GM06990 (cell line): ENCODE measurements at regions not wholly inside any gene's neighbourhood (a gene's known extent, or its start where the extent isn't known, plus 50 kb on each side); places are given as distances from the start of the nearest gene placed in this dataset.
"Not testable (repeated sequence)": the region's sequence is repeated elsewhere in the genome, so short reads cannot be mapped to it uniquely, and the experiment has no call there.

Experiments
- DNase-seq: peaks from one replicate; pipeline ENCODE4 v3.0.0-alpha.2; 2011; ENCODE audit not compliant: insufficient read length; ENCODE audit errors: extremely low read depth
- H3K27me3 ChIP-seq: replicated peaks from 2 replicates; pipeline ENCODE4 v1.6.0; 2011; ENCODE audit warnings: low read length; ENCODE audit not compliant: control insufficient read depth, insufficient read depth
- H3K36me3 ChIP-seq: 2 replicates; pipeline ENCODE4 v1.5.1; 2011; ENCODE audit warnings: low read length; ENCODE audit not compliant: control insufficient read depth, insufficient read depth
- H3K4me3 ChIP-seq: replicated peaks from 2 replicates; pipeline ENCODE4 v1.5.1; 2011; ENCODE audit warnings: low read depth, mild to moderate bottlenecking, control low read depth, low read length
- TF ChIP-seq, protein P1 (sequence below): IDR thresholded peaks from 2 replicates; pipeline ENCODE4 v1.5.1; 2011; ENCODE audit warnings: low read length, control low read depth, mild to moderate bottlenecking, inconsistent platforms; ENCODE audit not compliant: insufficient read depth, poor library complexity, severe bottlenecking

GRCh38 chr7:149586646-149587645, 89.3 kb upstream of the ZNF746 start:
- no peak for DNase-seq

DNA sequence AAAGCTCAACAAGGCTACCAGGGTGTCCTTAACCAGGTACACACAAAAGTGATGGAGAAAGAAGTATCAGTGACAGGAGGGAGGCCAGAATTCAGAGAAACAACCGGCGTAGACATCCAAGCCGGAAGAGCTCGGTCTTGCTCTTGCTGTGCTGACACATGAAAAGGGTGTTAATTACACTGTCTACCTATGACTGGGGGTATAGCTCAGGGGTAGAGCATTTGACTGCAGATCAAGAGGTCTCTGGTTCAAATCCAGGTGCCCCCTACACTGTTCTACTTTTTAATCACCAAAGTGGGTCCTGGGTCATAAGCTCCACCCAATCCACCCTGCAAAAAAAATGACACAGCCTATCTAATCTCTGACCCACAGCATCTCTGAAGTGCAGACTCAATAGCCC, 86.9 kb upstream of the ZNF746 start:
- Histone ChIP-seq H3K4me3 (no peak overlapping the region), H3K36me3 (peaks cover 11% of the 10 kb centered on the region), H3K27me3 (no peaks in the 10 kb centered on the region)
- TF ChIP-seq, protein P1, sequence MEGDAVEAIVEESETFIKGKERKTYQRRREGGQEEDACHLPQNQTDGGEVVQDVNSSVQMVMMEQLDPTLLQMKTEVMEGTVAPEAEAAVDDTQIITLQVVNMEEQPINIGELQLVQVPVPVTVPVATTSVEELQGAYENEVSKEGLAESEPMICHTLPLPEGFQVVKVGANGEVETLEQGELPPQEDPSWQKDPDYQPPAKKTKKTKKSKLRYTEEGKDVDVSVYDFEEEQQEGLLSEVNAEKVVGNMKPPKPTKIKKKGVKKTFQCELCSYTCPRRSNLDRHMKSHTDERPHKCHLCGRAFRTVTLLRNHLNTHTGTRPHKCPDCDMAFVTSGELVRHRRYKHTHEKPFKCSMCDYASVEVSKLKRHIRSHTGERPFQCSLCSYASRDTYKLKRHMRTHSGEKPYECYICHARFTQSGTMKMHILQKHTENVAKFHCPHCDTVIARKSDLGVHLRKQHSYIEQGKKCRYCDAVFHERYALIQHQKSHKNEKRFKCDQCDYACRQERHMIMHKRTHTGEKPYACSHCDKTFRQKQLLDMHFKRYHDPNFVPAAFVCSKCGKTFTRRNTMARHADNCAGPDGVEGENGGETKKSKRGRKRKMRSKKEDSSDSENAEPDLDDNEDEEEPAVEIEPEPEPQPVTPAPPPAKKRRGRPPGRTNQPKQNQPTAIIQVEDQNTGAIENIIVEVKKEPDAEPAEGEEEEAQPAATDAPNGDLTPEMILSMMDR = no peak
- no peak for DNase-seq

More at GRCh38 chr7:149586646-149587645, 89.3 kb upstream of the ZNF746 start:
- TF ChIP-seq, protein P1 = no peak
- H3K4me3 ChIP-seq = no peak overlapping the region
- H3K27me3 ChIP-seq = no peaks in the 10 kb centered on the region
- H3K36me3 ChIP-seq = peaks cover 12% of the 10 kb centered on the region

GRCh38 chr7:149584009-149584408, 86.4 kb upstream of the ZNF746 start:
- no peak for DNase-seq
- Histone ChIP-seq H3K27me3 (no peaks in the 10 kb centered on the region), H3K36me3 (peaks cover 11% of the 10 kb centered on the region), H3K4me3 (no peak overlapping the region)
- TF ChIP-seq, protein P1 = no peak

- no peaks in the 10 kb centered on the region for H3K27me3 ChIP-seq
- no peak overlapping the region for H3K4me3 ChIP-seq
- no peak for DNase-seq
- H3K36me3 ChIP-seq = peaks cover 3% of the 10 kb centered on the region; the same call in 1 of the 2 replicates
- TF ChIP-seq, protein P1 = no peak
Observed at GRCh38 chr7:149580328-149580727, 82.7 kb upstream of the ZNF746 start.

GRCh38 chr7:149579365-149579764, 81.8 kb upstream of the ZNF746 start:
- not testable (repeated sequence) for DNase-seq, H3K36me3 ChIP-seq, H3K4me3 ChIP-seq, H3K27me3 ChIP-seq

- H3K36me3 ChIP-seq, H3K27me3 ChIP-seq, DNase-seq, H3K4me3 ChIP-seq: not testable (repeated sequence)
Observed at GRCh38 chr7:149574428-149574827, 76.8 kb upstream of the ZNF746 start.

- Histone ChIP-seq H3K4me3 (no peak overlapping the region), H3K27me3 (no peaks in the 10 kb centered on the region), H3K36me3 (no peaks in the 10 kb centered on the region)
- TF ChIP-seq, protein P1 = no peak
- no peak for DNase-seq
Observed at GRCh38 chr7:149573519-149573918, 75.9 kb upstream of the ZNF746 start.

DNA sequence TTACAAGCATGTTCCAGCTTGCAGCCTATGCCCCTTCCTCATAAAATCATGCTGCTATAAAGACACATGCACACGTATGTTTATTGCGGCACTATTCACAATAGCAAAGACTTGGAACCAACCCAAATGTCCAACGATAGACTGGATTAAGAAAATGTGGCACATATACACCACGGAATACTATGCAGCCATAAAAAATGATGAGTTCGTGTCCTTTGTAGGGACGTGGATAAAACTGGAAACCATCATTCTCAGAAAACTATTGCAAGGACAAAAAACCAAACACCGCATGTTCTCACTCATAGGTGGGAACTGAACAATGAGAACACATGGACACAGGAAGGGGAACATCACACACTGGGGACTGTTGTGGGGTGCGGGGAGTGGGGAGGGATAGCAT, 75.3 kb upstream of the ZNF746 start:
- not testable (repeated sequence) for DNase-seq, H3K27me3 ChIP-seq, H3K36me3 ChIP-seq, H3K4me3 ChIP-seq
